ENCODE measurements at regions not wholly inside any gene's neighbourhood (a gene's known extent, or its start where the extent isn't known, plus 50 kb on each side); places are given as distances from the start of the nearest gene placed in this dataset.

DNA sequence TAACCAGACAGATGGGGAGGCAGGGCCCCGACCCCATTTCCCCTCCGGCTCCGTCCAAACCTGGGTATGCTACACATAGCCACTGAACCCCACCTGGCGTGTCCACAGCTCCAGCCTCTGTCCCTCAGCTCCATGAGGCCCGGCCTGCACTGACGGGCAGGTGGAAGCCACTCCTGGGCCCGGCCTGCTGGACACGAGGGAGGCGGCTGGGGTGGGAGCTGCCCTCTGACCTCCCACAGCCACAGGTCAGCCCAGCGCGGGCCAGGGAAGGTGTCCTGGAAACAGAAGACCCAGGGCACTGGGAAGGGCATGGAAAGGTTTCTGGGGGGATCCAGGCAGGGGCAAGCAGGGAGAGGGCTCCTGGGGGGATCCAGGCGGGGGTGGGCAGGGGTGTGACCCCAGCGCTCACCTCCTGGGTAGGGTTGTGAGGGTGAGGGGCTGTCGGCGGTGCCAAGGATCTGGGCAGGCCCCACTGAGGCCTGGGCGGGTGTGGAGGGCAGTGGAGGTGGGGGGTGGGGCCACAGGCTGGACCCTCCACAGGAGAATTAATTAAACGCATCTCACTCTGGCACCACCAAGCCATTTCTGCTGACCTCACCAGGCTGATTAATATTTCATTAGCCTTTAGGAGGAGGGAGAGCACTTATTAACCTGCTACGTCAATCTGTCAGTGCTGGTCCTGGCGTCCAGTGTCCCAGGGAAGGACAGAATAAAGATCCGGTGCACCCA is 108.9 kb downstream of the UNCX start:
- no peaks in the 10 kb centered on the region for H3K36me3 ChIP-seq (ENCODE audit: control insufficient read depth in 2 of 2, insufficient read depth in 1 of 2, low read length in 2 of 2)
- H3K27ac ChIP-seq (ENCODE audit: extremely low read depth, low read depth, low read length) = no peak overlapping the region
- no peak overlapping the region for H3K4me3 ChIP-seq (ENCODE audit: low read depth, low read length)
- CTCF ChIA-PET = no interaction called here
- POLR2A ChIA-PET = no interaction called here
- TF ChIP-seq ZNF544 (tag by site-specific recombination; IDR thresholded peaks at IDR 0.05) (no peak), ZFP37 (tag by site-specific recombination; IDR thresholded peaks at IDR 0.05) (no peak), ZNF416 (tag by site-specific recombination; IDR thresholded peaks at IDR 0.05) (no peak), ZNF558 (tag by site-specific recombination; IDR thresholded peaks at IDR 0.05) (no peak), ZNF24 (tag by site-specific recombination; IDR thresholded peaks at IDR 0.05) (no peak), OSR2 (tag by site-specific recombination; IDR thresholded peaks at IDR 0.05) (no peak), ZNF514 (tag by site-specific recombination; IDR thresholded peaks at IDR 0.05) (no peak), FEZF1 (tag by site-specific recombination; IDR thresholded peaks at IDR 0.05) (no peak), KLF17 (tag by site-specific recombination; IDR thresholded peaks at IDR 0.05) (no peak), ZNF654 (tag by site-specific recombination; IDR thresholded peaks at IDR 0.05; ENCODE audit: low read depth) (no peak), ZNF843 (tag by site-specific recombination; IDR thresholded peaks at IDR 0.05) (no peak), ZNF701 (tag by site-specific recombination; IDR thresholded peaks at IDR 0.05) (no peak), ZNF473 (tag by site-specific recombination; IDR thresholded peaks at IDR 0.05) (no peak), ZNF132 (tag by site-specific recombination; IDR thresholded peaks at IDR 0.05; ENCODE audit: borderline replicate concordance) (no peak), ZBTB21 (tag by site-specific recombination; IDR thresholded peaks at IDR 0.05) (no peak), ZFP69B (tag by site-specific recombination; IDR thresholded peaks at IDR 0.05) (no peak), ZNF561 (tag by site-specific recombination; IDR thresholded peaks at IDR 0.05; ENCODE audit: borderline replicate concordance) (no peak), ZBTB44 (tag by site-specific recombination; IDR thresholded peaks at IDR 0.05) (no peak)
- H3K9me3 ChIP-seq (ENCODE audit: control insufficient read depth, insufficient read depth, low read depth, low read length) = no peaks in the 10 kb centered on the region
- H3K4me1 ChIP-seq (ENCODE audit: control insufficient read depth, insufficient read depth, low read length) = no peaks in the 10 kb centered on the region

DNA sequence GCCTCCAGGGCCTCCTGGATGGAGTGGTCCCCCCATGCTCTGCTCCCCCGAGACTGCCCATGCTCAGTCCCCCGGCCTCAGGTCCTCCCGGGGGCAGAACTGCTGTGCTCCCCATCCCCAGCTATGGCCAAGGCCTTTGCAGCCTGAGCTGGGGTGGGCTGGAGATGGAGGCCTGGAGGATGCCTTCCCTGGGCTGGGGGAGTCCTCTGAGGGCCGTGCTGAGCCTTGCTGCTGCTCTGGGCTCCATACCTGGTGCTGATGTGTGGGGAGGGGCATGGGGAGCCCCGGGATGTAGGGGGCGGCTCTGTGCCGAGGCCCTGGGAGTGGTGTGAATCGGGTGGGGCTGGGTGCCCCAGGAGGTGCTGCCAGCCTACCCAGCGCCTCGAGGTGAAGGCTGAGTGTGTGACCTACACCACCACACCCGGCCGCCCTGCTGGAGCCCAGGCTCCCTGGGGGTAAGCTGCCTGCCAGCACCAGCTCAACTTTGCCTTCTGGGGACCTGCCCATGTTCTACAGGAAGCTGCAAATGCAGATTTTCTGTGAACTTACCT is 109.5 kb downstream of the UNCX start:
- H3K36me3 ChIP-seq (ENCODE audit: control insufficient read depth in 2 of 2, insufficient read depth in 1 of 2, low read length in 2 of 2) = no peaks in the 10 kb centered on the region
- no peak for TF ChIP-seq ZNF843 (tag by site-specific recombination; IDR thresholded peaks at IDR 0.05)
- TF ChIP-seq KLF10 (tag by site-specific recombination; IDR thresholded peaks at IDR 0.05) = no peak
- no peak for TF ChIP-seq ZNF416 (tag by site-specific recombination; IDR thresholded peaks at IDR 0.05)
- TF ChIP-seq ZNF571 (tag by site-specific recombination; IDR thresholded peaks at IDR 0.05) = no peak
- no peak for TF ChIP-seq ZNF324 (tag by site-specific recombination; IDR thresholded peaks at IDR 0.05)
- TF ChIP-seq HOXC10 (CRISPR knock-in tag; IDR thresholded peaks at IDR 0.05) = no peak
- TF ChIP-seq ZBTB7A (tag by site-specific recombination; IDR thresholded peaks at IDR 0.05; ENCODE audit: low read depth) = no peak
- TF ChIP-seq YY1 (tag by site-specific recombination; IDR thresholded peaks at IDR 0.05) = no peak
- TF ChIP-seq ZNF585B (tag by site-specific recombination; IDR thresholded peaks at IDR 0.05) = no peak
- no peak overlapping the region for H3K4me3 ChIP-seq (ENCODE audit: low read depth, low read length)
- no peaks in the 10 kb centered on the region for H3K9me3 ChIP-seq (ENCODE audit: control insufficient read depth, insufficient read depth, low read depth, low read length)
- H3K4me1 ChIP-seq (ENCODE audit: control insufficient read depth, insufficient read depth, low read length) = no peaks in the 10 kb centered on the region
- H3K27ac ChIP-seq (ENCODE audit: extremely low read depth, low read depth, low read length) = no peak overlapping the region
- ChIA-PET POLR2A (no interaction called here), CTCF (no interaction called here)

Measured in HEK293 (cell line).